Endothelial cell of umbilical vein (primary cell): ENCODE measurements at regions not wholly inside any gene's neighbourhood (a gene's known extent, or its start where the extent isn't known, plus 50 kb on each side); places are given as distances from the start of the nearest gene placed in this dataset.

Experiments used
- BruUV-seq: library from RNA; stranded (reverse); fragments of 400-500 nt; replicated peaks from 2 replicates; lab custom pipeline; 2021; lab: Mats Ljungman, UMichigan
- CTCF ChIA-PET: fragments of 300-600, 350-600 bp; sonication (Branson Sonifier 250); formaldehyde crosslinking; loops from one replicate; lab custom pipeline; 2021; ENCODE audit warnings: antibody characterized with exemption, inconsistent platforms; lab: Charles Lee
- POLR2A ChIA-PET: fragments of 300-600, 350-600 bp; sonication (Branson Sonifier 250); formaldehyde crosslinking; loops from one replicate; lab custom pipeline; 2021; ENCODE audit warnings: antibody characterized with exemption, inconsistent platforms; lab: Charles Lee
- DNase-seq: peaks from one replicate; pipeline ENCODE4 v3.0.0-alpha.2; 2011; ENCODE audit warnings: low read depth, low spot score
- FAIRE-seq: peaks from 2 replicates; lab custom pipeline; 2011; peaks lifted over from hg19 to GRCh38; lab: Jason Lieb, UNC
- H2AFZ ChIP-seq: 2 replicates; pipeline ENCODE4 v1.6.0; 2012; ENCODE audit warnings: low read depth, low read length, control low read depth, inconsistent platforms
- H3K27ac ChIP-seq: 2 replicates; pipeline ENCODE4 v1.5.1; 2011; ENCODE audit warnings: low read depth, mild to moderate bottlenecking, control low read depth, low read length, moderate library complexity; ENCODE audit not compliant: insufficient read depth
- H3K27me3 ChIP-seq, 2 experiments: 2 replicates each; pipeline versions ENCODE4 v1.6.0 to v1.6.1; 2011; ENCODE audit warnings: low read length in 2 of 2, mixed read lengths in 1 of 2; ENCODE audit not compliant: control insufficient read depth in 2 of 2, insufficient read depth in 2 of 2
- H3K36me3 ChIP-seq, 2 experiments: 2 replicates in 1 of 2; 3 replicates in 1 of 2; pipeline ENCODE4 v1.5.1; 2011; ENCODE audit warnings: low read length in 2 of 2, mild to moderate bottlenecking in 1 of 2, moderate library complexity in 1 of 2; ENCODE audit not compliant: control insufficient read depth in 2 of 2, insufficient read depth in 2 of 2; ENCODE audit errors: extremely low read depth in 1 of 2
- H3K4me1 ChIP-seq: 3 replicates; pipeline ENCODE4 v1.5.1; 2011; ENCODE audit warnings: mild to moderate bottlenecking, low read length; ENCODE audit not compliant: control insufficient read depth, insufficient read depth; ENCODE audit errors: extremely low read depth
- H3K4me2 ChIP-seq: 2 replicates; pipeline ENCODE4 v1.6.1; 2011; ENCODE audit warnings: low read length, control low read depth, mixed read lengths; ENCODE audit not compliant: insufficient read depth
- H3K4me3 ChIP-seq, 3 experiments: fragments of 200-600 bp in 1 of 3; sonication (generic), shearing (Covaris generic) in 1 of 3; replicated peaks in 1 of 3; 2 replicates each; pipeline ENCODE4 v1.5.1; 2011 to 2016; ENCODE audit warnings: control low read depth in 3 of 3, low read length in 3 of 3, mild to moderate bottlenecking in 2 of 3, inconsistent platforms in 1 of 3, low read depth in 1 of 3, moderate library complexity in 1 of 3; ENCODE audit not compliant: insufficient read depth in 1 of 3
- H3K79me2 ChIP-seq: 2 replicates; pipeline ENCODE4 v1.6.0; 2012; ENCODE audit warnings: low read length, inconsistent platforms; ENCODE audit not compliant: control insufficient read depth, insufficient read depth
- H3K9ac ChIP-seq: replicated peaks from 2 replicates; pipeline ENCODE3; 2011; ENCODE audit warnings: low read length, control low read depth; ENCODE audit not compliant: insufficient read depth; ENCODE audit errors: extremely low read depth
- H3K9me1 ChIP-seq: replicated peaks from 3 replicates; pipeline ENCODE4 v1.6.0; 2011; ENCODE audit warnings: mild to moderate bottlenecking, low read length; ENCODE audit not compliant: control insufficient read depth, insufficient read depth; ENCODE audit errors: extremely low read depth
- H3K9me3 ChIP-seq: replicated peaks from 2 replicates; pipeline ENCODE4 v1.5.1; 2012; ENCODE audit warnings: low read length, inconsistent platforms; ENCODE audit not compliant: control insufficient read depth, insufficient read depth
- H4K20me1 ChIP-seq: replicated peaks from 2 replicates; pipeline ENCODE3; 2011; ENCODE audit warnings: mild to moderate bottlenecking, low read length; ENCODE audit not compliant: control insufficient read depth, insufficient read depth; ENCODE audit errors: extremely low read depth
- EZH2 ChIP-seq: IDR thresholded peaks from 2 replicates; pipeline ENCODE4 v1.6.1; 2012; ENCODE audit warnings: borderline replicate concordance, low read depth, mild to moderate bottlenecking, moderate library complexity, low read length, inconsistent platforms; ENCODE audit not compliant: severe bottlenecking
- FOS ChIP-seq: IDR thresholded peaks from 2 replicates; pipeline ENCODE4 v1.6.1; 2011; ENCODE audit warnings: mild to moderate bottlenecking, low read length, moderate library complexity, borderline replicate concordance; ENCODE audit not compliant: insufficient read depth
- GATA2 ChIP-seq: IDR thresholded peaks from 2 replicates; pipeline ENCODE4 v1.7.0; 2011; ENCODE audit warnings: low read depth, mild to moderate bottlenecking, moderate library complexity, mixed read lengths, low read length; ENCODE audit not compliant: insufficient read length, insufficient read depth
- JUN ChIP-seq: IDR thresholded peaks from 2 replicates; pipeline ENCODE4 v1.6.1; 2011; ENCODE audit warnings: borderline replicate concordance, low read depth; ENCODE audit not compliant: insufficient read length, insufficient read depth
- MYC ChIP-seq: IDR thresholded peaks from one replicate; pipeline ENCODE4 v1.6.1; 2011; ENCODE audit warnings: mild to moderate bottlenecking, low read depth, low read length
- POLR2A ChIP-seq: IDR thresholded peaks from 2 replicates; pipeline ENCODE4 v1.6.1; 2012; ENCODE audit warnings: low read depth, mild to moderate bottlenecking, control low read depth, low read length
- POLR2AphosphoS5 ChIP-seq: IDR thresholded peaks from 2 replicates; pipeline ENCODE4 v1.6.1; 2012; ENCODE audit warnings: low read depth, mild to moderate bottlenecking, control low read depth, low read length, moderate library complexity; ENCODE audit not compliant: insufficient read depth
- dilution Hi-C: fragments of 300-500 bp; cut with MboI; formaldehyde crosslinking; loops from one replicate; pipeline ENCODE4 v1.15.0; 2019; ENCODE audit warnings: low sequenced_read_pairs; ENCODE audit not compliant: extremely low pct_ligation_motif_present
- intact Hi-C: fragments of 100-400 bp; cut with micrococcal nuclease; formaldehyde crosslinking; loops from one replicate; pipeline ENCODE4 v1.10.0; 2022
- TF ChIP-seq, protein P1 (sequence below): IDR thresholded peaks from 2 replicates; pipeline ENCODE4 v1.6.1; 2011; ENCODE audit not compliant: insufficient read depth, insufficient read length
- TF ChIP-seq, protein P2 (sequence below), 2 donors: IDR thresholded peaks; 1 replicate in 1 of 2; 2 replicates in 1 of 2; pipeline ENCODE4 v1.5.1; 2011; ENCODE audit warnings: low read length in 2 of 2, mild to moderate bottlenecking in 2 of 2, moderate library complexity in 2 of 2, control low read depth in 1 of 2, inconsistent platforms in 1 of 2, low read depth in 1 of 2; ENCODE audit not compliant: insufficient read depth in 1 of 2; ENCODE audit errors: extremely low read depth in 1 of 2

DNA sequence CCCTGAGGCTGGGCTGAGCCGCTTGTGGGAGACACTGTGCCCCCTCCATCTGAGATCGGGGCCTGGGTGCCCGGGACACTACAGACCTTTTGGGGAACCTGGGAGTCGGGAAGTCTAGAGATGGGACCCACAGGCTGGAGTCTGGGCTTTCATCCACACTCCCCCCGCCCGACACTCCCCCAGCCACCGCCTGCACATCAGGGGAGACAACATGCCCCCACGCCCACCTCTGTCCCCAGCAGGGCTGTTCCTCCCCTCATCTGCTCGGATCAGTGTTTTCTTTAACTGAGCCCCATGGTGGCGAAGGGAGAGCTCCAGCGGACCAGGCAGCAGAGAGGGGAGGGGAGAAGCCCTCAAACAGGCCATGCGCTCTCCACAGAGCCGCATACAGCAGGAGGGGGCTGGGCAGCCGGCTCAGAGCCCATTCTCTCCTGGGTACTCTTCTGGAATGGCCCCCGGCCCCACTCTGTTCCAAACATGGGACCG, 174.7 kb downstream of the IGLL1 start:
- CTCF ChIA-PET = interaction anchor here (1.2 to 1.5 kb wide), 3 partner anchors 20 to 134 kb away, joined by 3 to 5 read pairs (median 4); no protein-coding TSS in a partner anchor
- no peak for TF ChIP-seq JUN
- TF ChIP-seq GATA2 = no peak
- TF ChIP-seq EZH2 = no peak
- TF ChIP-seq, protein P1, sequence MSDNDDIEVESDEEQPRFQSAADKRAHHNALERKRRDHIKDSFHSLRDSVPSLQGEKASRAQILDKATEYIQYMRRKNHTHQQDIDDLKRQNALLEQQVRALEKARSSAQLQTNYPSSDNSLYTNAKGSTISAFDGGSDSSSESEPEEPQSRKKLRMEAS = no peak
- TF ChIP-seq POLR2AphosphoS5 = no peak
- TF ChIP-seq, protein P2, sequence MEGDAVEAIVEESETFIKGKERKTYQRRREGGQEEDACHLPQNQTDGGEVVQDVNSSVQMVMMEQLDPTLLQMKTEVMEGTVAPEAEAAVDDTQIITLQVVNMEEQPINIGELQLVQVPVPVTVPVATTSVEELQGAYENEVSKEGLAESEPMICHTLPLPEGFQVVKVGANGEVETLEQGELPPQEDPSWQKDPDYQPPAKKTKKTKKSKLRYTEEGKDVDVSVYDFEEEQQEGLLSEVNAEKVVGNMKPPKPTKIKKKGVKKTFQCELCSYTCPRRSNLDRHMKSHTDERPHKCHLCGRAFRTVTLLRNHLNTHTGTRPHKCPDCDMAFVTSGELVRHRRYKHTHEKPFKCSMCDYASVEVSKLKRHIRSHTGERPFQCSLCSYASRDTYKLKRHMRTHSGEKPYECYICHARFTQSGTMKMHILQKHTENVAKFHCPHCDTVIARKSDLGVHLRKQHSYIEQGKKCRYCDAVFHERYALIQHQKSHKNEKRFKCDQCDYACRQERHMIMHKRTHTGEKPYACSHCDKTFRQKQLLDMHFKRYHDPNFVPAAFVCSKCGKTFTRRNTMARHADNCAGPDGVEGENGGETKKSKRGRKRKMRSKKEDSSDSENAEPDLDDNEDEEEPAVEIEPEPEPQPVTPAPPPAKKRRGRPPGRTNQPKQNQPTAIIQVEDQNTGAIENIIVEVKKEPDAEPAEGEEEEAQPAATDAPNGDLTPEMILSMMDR (IDR thresholded peaks at IDR 0.05; ENCODE audit: extremely low read depth in 1 of 2, insufficient read depth in 1 of 2, low read depth in 1 of 2, low read length in 2 of 2) = no peak
- no peak for TF ChIP-seq MYC
- no peak for TF ChIP-seq POLR2A
- TF ChIP-seq FOS = no peak
- POLR2A ChIA-PET = no interaction called here
- no peak for DNase-seq
- dilution Hi-C loops = no loop called here
- Histone ChIP-seq H3K9ac (no peak overlapping the region), H3K36me3 (no peaks in the 10 kb centered on the region), H2AFZ (no peak overlapping the region), H3K27ac (no peak overlapping the region), H3K9me1 (no peaks in the 10 kb centered on the region), H3K4me1 (no peaks in the 10 kb centered on the region), H3K79me2 (no peaks in the 10 kb centered on the region), H4K20me1 (no peaks in the 10 kb centered on the region), H3K9me3 (no peaks in the 10 kb centered on the region), H3K4me2 (no peak overlapping the region), H3K27me3 (no peaks in the 10 kb centered on the region), H3K4me3 (no peak overlapping the region)
- intact Hi-C loops = no loop called here
- FAIRE-seq = no peak
- BruUV-seq = no TSS peak
